Midbrain (tissue), 1 donor: ENCODE measurements at regions not wholly inside any gene's neighbourhood (a gene's known extent, or its start where the extent isn't known, plus 50 kb on each side); places are given as distances from the start of the nearest gene placed in this dataset.

Experiments
- DNase-seq: peaks from one replicate; lab custom pipeline; 2025; lab: John Stamatoyannopoulos, UW

DNA sequence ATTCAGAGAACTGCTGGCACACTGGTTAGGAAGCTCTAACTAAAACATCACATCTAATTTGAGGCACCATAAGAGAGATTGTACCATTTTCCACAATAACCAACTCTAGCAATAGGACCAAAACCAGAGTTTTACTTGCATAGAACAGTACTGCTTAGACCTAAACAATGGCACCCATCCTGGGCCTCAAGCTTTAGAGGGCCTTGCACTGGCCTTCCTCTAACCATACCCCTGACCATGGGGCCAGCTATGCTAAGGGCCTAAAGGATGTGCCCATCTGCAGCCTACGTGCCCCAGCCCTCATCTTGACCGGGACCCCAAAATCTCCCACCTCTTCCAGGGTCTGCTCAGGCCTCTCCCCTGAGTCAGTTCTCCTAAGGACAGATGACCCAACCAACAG, 74.4 kb upstream of the ARHGAP32 start:
- no peak for DNase-seq

DNA sequence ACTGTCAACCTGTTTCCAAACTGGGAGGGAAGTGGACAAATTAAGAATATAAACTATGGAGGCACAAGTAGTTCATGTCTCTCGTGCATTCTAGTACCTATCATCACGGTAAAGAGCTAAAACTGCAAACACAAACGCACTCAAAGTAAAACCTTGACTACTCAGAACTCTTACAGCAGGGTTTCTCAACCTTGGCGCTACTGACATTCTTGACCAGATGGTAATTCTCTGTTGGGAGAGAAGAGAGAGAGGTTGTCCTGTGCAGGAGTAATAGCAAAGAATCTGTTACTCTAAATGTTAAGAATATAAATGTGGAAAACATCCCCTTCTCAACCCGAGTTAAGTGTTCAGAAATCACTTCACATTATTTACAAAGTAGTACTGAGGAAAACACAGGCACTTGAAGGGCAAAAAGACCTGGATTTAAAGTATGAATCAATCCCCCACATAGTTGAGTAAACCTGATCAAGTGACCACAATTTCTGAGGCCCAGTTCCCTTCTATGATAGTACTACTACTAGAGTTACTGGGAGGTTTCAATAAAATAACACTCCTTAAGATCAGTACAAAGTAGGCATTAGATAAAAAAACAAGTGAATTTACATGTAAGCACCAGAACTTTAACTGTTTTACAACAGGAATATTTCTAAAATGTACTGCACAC, 73.1 kb upstream of the ARHGAP32 start:
- DNase-seq = no peak

DNA sequence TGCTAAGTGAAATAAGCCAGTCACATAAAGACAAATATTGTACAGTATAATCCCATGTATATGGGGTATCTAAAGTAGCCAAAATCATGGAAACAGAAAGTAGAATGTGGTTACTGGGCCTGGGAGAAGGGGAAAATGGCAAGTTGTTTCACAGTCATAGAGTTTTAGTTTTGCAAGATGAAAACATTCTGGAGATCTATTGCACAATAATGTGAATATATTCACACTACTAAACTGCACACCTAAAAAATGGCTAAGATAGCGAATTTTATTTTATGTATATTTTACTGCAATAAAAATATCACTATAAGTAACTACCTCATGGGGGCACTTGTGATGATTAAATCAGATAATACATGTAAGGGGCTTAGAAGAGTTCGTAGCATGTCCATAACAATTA, 72.0 kb upstream of the ARHGAP32 start:
- no peak for DNase-seq

DNA sequence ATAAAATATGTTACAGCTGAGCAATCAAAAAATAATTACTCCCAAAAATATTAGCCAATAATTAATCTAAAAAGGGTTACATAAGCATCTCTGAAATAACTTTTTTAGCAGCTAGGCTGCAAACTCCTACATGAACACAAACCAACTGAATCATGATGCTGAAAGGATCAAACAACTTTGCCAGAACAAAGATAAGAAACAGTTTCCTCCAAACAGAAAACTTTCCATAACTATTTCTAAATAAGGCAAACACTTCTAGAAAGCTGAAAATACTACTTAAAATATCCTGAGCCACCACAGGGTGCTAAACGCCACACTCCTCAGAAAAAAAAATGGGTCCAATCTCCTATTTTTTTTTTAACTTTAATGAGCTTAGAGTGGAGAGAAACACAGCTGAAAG, 68.6 kb upstream of the ARHGAP32 start:
- no peak for DNase-seq

DNA sequence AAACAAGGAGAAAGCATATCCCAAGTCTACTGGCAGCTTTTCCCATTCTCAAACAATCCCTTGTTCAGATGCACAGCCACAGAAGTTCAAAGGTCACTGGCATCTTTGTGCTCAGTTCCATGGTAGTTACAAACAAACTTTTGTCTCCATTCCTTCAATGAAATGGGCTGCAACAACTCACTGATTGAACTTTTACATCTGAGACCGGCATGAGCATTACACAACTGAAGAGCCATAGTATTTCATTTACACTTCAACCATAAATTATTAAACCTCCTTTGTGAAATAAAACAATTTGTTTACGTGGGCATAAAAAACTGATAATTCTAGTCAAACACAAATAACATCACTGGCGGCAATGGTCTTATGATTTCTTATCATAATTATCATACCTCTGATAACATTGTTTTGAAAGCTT, 67.8 kb upstream of the ARHGAP32 start:
- peak; percentile 85 for DNase-seq

DNA sequence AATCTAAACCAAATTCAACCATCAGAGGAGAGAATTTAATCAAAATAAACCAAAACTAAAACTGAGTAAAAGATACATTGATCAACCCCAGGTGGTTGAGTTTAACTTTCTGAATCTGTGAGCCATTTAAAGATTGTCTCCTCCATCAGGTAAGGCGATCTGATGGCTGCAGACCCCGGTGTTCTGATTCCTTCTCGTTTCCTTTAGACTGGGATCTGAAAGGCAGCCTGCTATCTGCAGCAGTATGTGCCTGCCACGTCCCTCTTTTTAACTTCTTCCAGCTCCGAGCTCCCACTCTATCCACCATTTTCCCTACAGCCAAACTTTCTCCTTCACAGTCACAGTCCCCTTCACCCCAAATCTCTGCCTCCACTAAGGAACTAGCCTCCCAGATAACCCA, 66.1 kb upstream of the ARHGAP32 start:
- DNase-seq = no peak

DNA sequence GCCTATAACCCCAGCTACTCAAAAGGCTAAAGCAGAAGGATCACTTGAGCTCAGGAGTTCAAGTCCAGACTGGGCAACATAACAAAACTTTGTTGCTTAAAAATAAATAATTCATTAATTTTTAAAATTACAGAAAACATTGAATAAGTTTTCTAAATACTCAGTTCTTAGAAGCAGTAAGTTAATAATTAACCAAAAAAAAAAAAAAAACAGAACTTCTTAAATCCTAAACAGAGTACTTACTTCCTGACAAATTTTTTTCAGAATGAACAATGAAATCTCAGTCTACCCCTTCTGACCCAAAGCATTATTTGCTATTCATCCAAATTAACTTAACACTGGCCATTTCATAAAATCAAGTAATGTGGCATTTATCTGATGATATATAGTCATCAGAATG, 65.4 kb upstream of the ARHGAP32 start:
- no peak for DNase-seq

DNA sequence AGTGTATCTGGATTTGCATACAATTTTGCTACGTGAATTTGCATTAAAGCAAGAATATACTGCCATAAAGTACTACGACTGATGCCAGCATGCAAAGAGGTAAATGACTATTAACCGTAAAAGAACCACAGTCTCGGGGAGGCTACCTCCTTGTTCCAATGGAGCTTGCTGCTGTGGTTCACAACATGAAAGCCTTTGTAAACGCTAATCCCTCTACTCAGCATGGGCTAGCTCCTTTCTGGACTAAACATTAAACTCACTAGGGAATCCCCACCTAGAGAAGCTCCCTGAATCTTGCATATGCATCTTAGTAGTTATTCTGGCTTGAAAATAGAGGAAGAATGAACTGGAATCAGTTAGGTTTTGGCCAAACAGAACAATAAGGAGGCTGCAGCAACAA, 60.5 kb upstream of the ARHGAP32 start:
- DNase-seq = no peak

DNA sequence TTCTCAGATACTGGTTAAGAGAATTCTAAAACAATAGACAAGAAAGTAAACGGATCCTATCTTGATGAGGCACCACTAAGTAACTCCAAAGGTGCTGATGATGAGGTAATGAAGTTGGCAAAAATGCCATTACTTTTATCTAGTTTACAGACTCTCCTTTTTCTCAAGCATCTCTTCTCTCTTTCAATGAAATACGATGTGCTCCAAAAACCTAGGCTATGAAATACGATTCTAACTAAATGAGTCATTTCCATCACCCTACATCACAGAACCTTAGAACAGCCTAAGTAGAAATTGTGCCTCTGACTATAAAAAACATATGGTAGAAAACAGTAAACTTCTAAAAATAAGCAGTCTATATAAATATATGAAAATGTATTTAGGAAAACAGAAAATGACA, 58.9 kb upstream of the ARHGAP32 start:
- DNase-seq = no peak

DNA sequence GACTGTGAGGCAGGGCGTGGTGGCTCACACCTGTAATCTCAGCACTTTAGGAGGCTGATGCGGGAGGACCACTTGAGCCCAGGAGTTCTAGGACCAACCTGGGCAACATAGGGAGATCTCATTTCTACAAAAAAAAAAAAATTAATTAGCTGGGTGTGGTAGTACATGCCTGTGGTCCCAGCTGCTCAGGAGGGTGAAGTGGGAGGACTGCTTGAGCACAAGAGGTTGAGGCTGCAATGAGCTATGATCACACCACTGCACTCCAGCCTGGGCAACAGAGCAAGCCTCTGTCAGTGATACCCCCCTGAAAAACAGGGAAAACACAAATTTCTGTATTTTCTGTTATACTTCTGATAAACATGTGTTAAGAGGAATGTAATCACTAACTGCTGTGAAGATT, 57.8 kb upstream of the ARHGAP32 start:
- no peak for DNase-seq

DNA sequence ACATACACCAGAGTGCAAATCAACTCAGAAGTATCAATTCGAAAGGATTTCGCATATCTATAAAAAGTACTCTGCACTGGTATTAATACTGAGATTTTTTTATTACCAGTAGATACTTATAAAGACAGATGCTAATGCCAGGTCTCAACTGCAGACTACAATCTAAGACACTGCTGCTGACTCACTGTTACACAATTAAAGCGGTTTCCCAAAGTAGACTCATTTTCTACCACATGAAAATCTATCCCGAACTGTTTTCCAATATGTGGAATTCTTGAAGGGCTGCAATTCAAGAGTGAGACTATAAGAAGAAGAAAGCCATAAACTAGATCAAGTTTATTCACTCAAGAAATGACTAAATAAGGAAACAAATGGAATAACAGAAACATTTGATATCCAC, 57.2 kb upstream of the ARHGAP32 start:
- DNase-seq = no peak

DNA sequence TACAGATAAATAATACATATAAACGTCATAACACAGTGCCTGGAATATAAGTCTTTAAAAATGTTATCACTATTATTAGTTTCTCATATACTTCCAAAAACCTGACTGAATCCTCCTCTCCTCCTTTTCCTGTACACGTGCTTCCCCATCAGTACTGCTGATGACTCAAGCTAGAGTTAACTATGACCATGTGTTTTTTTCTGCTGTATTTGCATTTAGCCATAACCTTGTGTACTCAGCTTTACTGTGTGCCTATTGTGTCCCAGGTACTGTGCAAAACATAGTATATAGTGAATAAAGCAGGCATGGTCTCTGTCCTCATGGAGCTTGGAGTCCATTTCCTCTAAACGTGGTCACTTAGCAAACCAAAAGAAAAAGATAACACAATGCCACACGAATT, 56.5 kb upstream of the ARHGAP32 start:
- DNase-seq = no peak

DNA sequence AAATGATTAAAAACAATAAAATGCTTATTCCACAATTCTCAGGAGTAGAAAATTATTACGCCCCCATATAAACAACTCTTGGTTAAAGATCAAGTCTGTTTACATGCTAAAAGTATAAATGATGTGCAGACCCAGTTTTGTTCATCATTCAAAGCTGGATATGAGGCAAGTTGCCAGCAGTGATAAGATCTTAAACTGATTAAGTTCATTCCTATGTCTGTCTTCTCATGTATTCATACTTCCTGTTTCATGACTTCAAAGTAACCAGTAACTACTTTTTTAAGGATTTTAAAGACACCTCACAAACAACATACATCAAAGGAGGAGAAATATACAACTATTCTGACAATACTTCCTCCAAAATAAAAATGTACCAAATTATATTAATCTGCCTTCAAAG, 55.0 kb upstream of the ARHGAP32 start:
- DNase-seq = no peak

DNA sequence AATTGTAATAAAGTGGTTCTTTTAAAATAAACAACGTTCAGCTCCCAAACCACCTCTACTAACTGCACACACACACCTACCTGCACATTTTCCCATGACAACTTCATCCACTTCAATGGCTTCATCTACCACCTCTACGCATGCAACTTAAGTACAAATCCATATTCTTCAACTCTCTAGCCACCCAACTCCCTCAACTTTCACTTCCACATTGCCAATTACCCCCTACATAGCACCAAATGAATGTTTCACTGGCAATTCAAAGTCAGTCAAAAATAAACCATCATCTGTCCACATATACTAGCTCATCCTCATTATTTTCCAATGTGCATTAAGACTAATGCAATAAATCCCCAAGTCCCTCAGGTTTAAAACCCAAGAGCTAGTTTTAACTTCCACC, 50.7 kb upstream of the ARHGAP32 start:
- no peak for DNase-seq
